Common myeloid progenitor, CD34-positive (primary cell): ENCODE measurements at regions not wholly inside any gene's neighbourhood (a gene's known extent, or its start where the extent isn't known, plus 50 kb on each side); places are given as distances from the start of the nearest gene placed in this dataset.

Experiments
- CTCF ChIA-PET: fragments of 350-600 bp; sonication (Branson Sonifier 250); formaldehyde crosslinking; loops from one replicate; lab custom pipeline; 2021; ENCODE audit warnings: antibody characterized with exemption; lab: Charles Lee
- POLR2A ChIA-PET: fragments of 350-600 bp; sonication (Branson Sonifier 250); formaldehyde crosslinking; loops from one replicate; lab custom pipeline; 2021; ENCODE audit warnings: antibody characterized with exemption; lab: Charles Lee
- DNase-seq, 3 donors: peaks; one replicate each; pipeline versions ENCODE4 v3.0.0 to v3.0.0-alpha.2; 2013
- H3K27ac ChIP-seq, 2 experiments: 1 replicate in 1 of 2; 2 replicates in 1 of 2; pipeline ENCODE4 v1.7.0; 2013; ENCODE audit warnings: inconsistent platforms in 2 of 2, low read length in 2 of 2, mild to moderate bottlenecking in 2 of 2, low read depth in 1 of 2, moderate library complexity in 1 of 2; ENCODE audit not compliant: severe bottlenecking in 2 of 2, insufficient read depth in 1 of 2, poor library complexity in 1 of 2
- H3K27me3 ChIP-seq, 5 experiments: replicated peaks in 2 of 5; 1 replicate in 3 of 5; 2 replicates in 2 of 5; pipeline versions ENCODE4 v1.6.1 to v1.7.0; 2013; ENCODE audit warnings: low read length in 4 of 5, mild to moderate bottlenecking in 2 of 5, moderate library complexity in 2 of 5, inconsistent platforms in 1 of 5; ENCODE audit not compliant: insufficient read depth in 5 of 5, control insufficient read depth in 4 of 5
- H3K36me3 ChIP-seq, 4 experiments: 1 replicate in 2 of 4; 2 replicates in 2 of 4; pipeline versions ENCODE4 v1.6.1 to v1.7.0; 2013; ENCODE audit warnings: low read length in 3 of 4, control low read depth in 1 of 4, mild to moderate bottlenecking in 1 of 4; ENCODE audit not compliant: control insufficient read depth in 4 of 4, insufficient read depth in 4 of 4
- H3K4me1 ChIP-seq, 4 experiments: 1 replicate in 3 of 4; 2 replicates in 1 of 4; pipeline versions ENCODE4 v1.6.1 to v1.7.1; 2013; ENCODE audit warnings: low read length in 3 of 4, mild to moderate bottlenecking in 3 of 4, control low read depth in 1 of 4, inconsistent platforms in 1 of 4, moderate library complexity in 1 of 4; ENCODE audit not compliant: control insufficient read depth in 4 of 4, insufficient read depth in 4 of 4; ENCODE audit errors: control extremely low read depth in 1 of 4
- H3K4me3 ChIP-seq, 7 experiments: 1 replicate in 4 of 7; 2 replicates in 3 of 7; pipeline versions ENCODE4 v1.5.1 to v1.7.0; 2013; ENCODE audit warnings: mild to moderate bottlenecking in 7 of 7, low read length in 6 of 7, moderate library complexity in 6 of 7, inconsistent platforms in 2 of 7, low read depth in 2 of 7, control low read depth in 1 of 7; ENCODE audit not compliant: insufficient read depth in 4 of 7, control insufficient read depth in 1 of 7; ENCODE audit errors: extremely low read depth in 1 of 7
- H3K9me3 ChIP-seq, 5 experiments: 1 replicate in 4 of 5; 2 replicates in 1 of 5; pipeline versions ENCODE4 v1.6.1 to v1.7.1; 2013; ENCODE audit warnings: low read length in 4 of 5, mild to moderate bottlenecking in 2 of 5, inconsistent platforms in 1 of 5, low read depth in 1 of 5, moderate library complexity in 1 of 5; ENCODE audit not compliant: control insufficient read depth in 4 of 5, insufficient read depth in 2 of 5; ENCODE audit errors: control extremely low read depth in 1 of 5
- WGBS: methylation state at CpG from one replicate; pipeline ENCODE4 v1.1.5; 2013; ENCODE audit not compliant: insufficient coverage; 5-methylcytosine and 5-hydroxymethylcytosine counted together

GRCh38 chr7:63027075-63027474 is 971.6 kb upstream of the ZNF722 start:
- Histone ChIP-seq H3K4me1 (no peaks in the 10 kb centered on the region), H3K9me3 (peaks cover 0 to 41% (median 12%) of the 10 kb centered on the region in 5 experiments), H3K27me3 (no peaks in the 10 kb centered on the region), H3K4me3 (no peak overlapping the region), H3K36me3 (no peaks in the 10 kb centered on the region), H3K27ac (no peak overlapping the region)
- ChIA-PET POLR2A (no interaction called here), CTCF (interaction anchor here (1.6 kb wide), 1 partner anchor 12 kb away, joined by 4 read pairs; no protein-coding TSS in a partner anchor)
- no peak for DNase-seq
- WGBS = 70% methylated on average over 2 of the region's 5 CpGs

GRCh38 chr7:63028376-63029206 is 970.1 kb upstream of the ZNF722 start:
- peaks cover 0 to 32% (median 10%) of the 10 kb centered on the region in 5 experiments for H3K9me3 ChIP-seq
- 88% methylated on average over 14 of the region's 15 CpGs for WGBS
- H3K27ac ChIP-seq = no peak overlapping the region
- ChIA-PET POLR2A (no interaction called here), CTCF (interaction anchor here (0.7 kb wide), 1 partner anchor 18 kb away, joined by 3 read pairs; no protein-coding TSS in a partner anchor)
- no peaks in the 10 kb centered on the region for H3K4me1 ChIP-seq
- DNase-seq = no peak
- H3K36me3 ChIP-seq = no peaks in the 10 kb centered on the region
- H3K4me3 ChIP-seq = no peak overlapping the region
- H3K27me3 ChIP-seq = no peaks in the 10 kb centered on the region

GRCh38 chr7:63029207-63029522 is 969.5 kb upstream of the ZNF722 start:
- Histone ChIP-seq H3K4me1 (no peaks in the 10 kb centered on the region), H3K4me3 (no peak overlapping the region), H3K27me3 (no peaks in the 10 kb centered on the region), H3K9me3 (peaks cover 0 to 28% (median 8%) of the 10 kb centered on the region in 5 experiments), H3K27ac (no peak overlapping the region), H3K36me3 (no peaks in the 10 kb centered on the region)
- CTCF ChIA-PET = no interaction called here
- 48% methylated on average over 2 of the region's 3 CpGs for WGBS
- no peak for DNase-seq
- POLR2A ChIA-PET = no interaction called here

GRCh38 chr7:63030061-63030460 is 968.6 kb upstream of the ZNF722 start:
- Histone ChIP-seq H3K9me3 (peaks cover 0 to 19% (median 5%) of the 10 kb centered on the region in 5 experiments), H3K4me3 (no peak overlapping the region), H3K27ac (no peak overlapping the region), H3K27me3 (no peaks in the 10 kb centered on the region), H3K36me3 (no peaks in the 10 kb centered on the region), H3K4me1 (no peaks in the 10 kb centered on the region)
- ChIA-PET CTCF (no interaction called here), POLR2A (no interaction called here)
- WGBS = 70% methylated on average over 10 of the region's 13 CpGs
- DNase-seq = no peak

GRCh38 chr7:63031838-63032436 is 966.7 kb upstream of the ZNF722 start:
- WGBS = 80% methylated on average over 15 of the region's 16 CpGs
- peaks cover 0 to 13% (median 2%) of the 10 kb centered on the region in 5 experiments for H3K9me3 ChIP-seq
- H3K4me1 ChIP-seq = no peaks in the 10 kb centered on the region
- DNase-seq = no peak
- H3K27ac ChIP-seq = no peak overlapping the region
- no peak overlapping the region for H3K4me3 ChIP-seq
- CTCF ChIA-PET = no interaction called here
- no peaks in the 10 kb centered on the region for H3K36me3 ChIP-seq
- POLR2A ChIA-PET = no interaction called here
- no peaks in the 10 kb centered on the region for H3K27me3 ChIP-seq

GRCh38 chr7:63037242-63037641 is 961.4 kb upstream of the ZNF722 start:
- H3K9me3 ChIP-seq = peaks cover 0 to 36% (median 10%) of the 10 kb centered on the region in 5 experiments
- 77% methylated on average over 5 of the region's 6 CpGs for WGBS
- ChIA-PET POLR2A (no interaction called here), CTCF (no interaction called here)
- H3K4me3 ChIP-seq = no peak overlapping the region
- H3K27ac ChIP-seq = no peak overlapping the region
- no peaks in the 10 kb centered on the region for H3K36me3 ChIP-seq
- no peak for DNase-seq
- no peaks in the 10 kb centered on the region for H3K4me1 ChIP-seq
- no peaks in the 10 kb centered on the region for H3K27me3 ChIP-seq

- CTCF ChIA-PET = no interaction called here
- H3K4me1 ChIP-seq = no peaks in the 10 kb centered on the region
- H3K27me3 ChIP-seq = no peaks in the 10 kb centered on the region
- 85% methylated on average over 4 of the region's 4 CpGs for WGBS
- peaks cover 0 to 43% (median 12%) of the 10 kb centered on the region in 5 experiments for H3K9me3 ChIP-seq
- POLR2A ChIA-PET = no interaction called here
- no peak overlapping the region for H3K27ac ChIP-seq
- H3K4me3 ChIP-seq = no peak overlapping the region
- no peak for DNase-seq
- H3K36me3 ChIP-seq = no peaks in the 10 kb centered on the region
Observed at GRCh38 chr7:63038987-63039386, 959.7 kb upstream of the ZNF722 start.
